Panc1 (cell line): ENCODE measurements at regions not wholly inside any gene's neighbourhood (a gene's known extent, or its start where the extent isn't known, plus 50 kb on each side); places are given as distances from the start of the nearest gene placed in this dataset.

Source experiments
- CTCF ChIP-seq: fragments of 450-650 bp; IDR thresholded peaks from 2 replicates; pipeline ENCODE4 v1.5.1; 2017; ENCODE audit warnings: mild to moderate bottlenecking
- POLR2AphosphoS5 ChIP-seq: IDR thresholded peaks from 2 replicates; pipeline ENCODE4 v1.6.1; 2012; ENCODE audit warnings: mild to moderate bottlenecking, low read depth, low read length, moderate library complexity

- TF ChIP-seq POLR2AphosphoS5 (no peak), CTCF (no peak)
These were observed 95.9 kb downstream of the FBXO4 start for GRCh38 chr5:42020788-42021530.
